C4-2B (cell line): ENCODE measurements at regions not wholly inside any gene's neighbourhood (a gene's known extent, or its start where the extent isn't known, plus 50 kb on each side); places are given as distances from the start of the nearest gene placed in this dataset.

Experiments used
- H3K27ac ChIP-seq: fragments of 450-650 bp; 2 replicates; pipeline ENCODE4 v1.5.1; 2017
- CTCF ChIP-seq: fragments of 450-650 bp; conservative IDR thresholded peaks from 2 replicates; pipeline ENCODE4 v1.5.1; 2017; ENCODE audit warnings: mild to moderate bottlenecking
- ZFX ChIP-seq: fragments of 450-650 bp; IDR thresholded peaks from 2 replicates; pipeline ENCODE4 v1.6.1; 2017

GRCh38 chr5:154528005-154528594 is 50.1 kb upstream of the HAND1 start:
- TF ChIP-seq CTCF (no peak), ZFX (no peak)
- no peak overlapping the region for H3K27ac ChIP-seq
